Lower lobe of right lung (tissue), 2 donors: ENCODE measurements at regions not wholly inside any gene's neighbourhood (a gene's known extent, or its start where the extent isn't known, plus 50 kb on each side); places are given as distances from the start of the nearest gene placed in this dataset.
"Not testable (repeated sequence)": the region's sequence is repeated elsewhere in the genome, so short reads cannot be mapped to it uniquely, and the experiment has no call there.

Experiments
- ATAC-seq, 2 donors: fragments of 200-7000 bp; cut with Tn5 transposase; one replicate each; pipeline ENCODE4 v1.9.1; 2020 to 2022; ENCODE audit warnings: mild to moderate bottlenecking in 2 of 2, moderate library complexity in 2 of 2
- DNase-seq: peaks from one replicate; pipeline ENCODE4 v3.0.0-alpha.2; 2020
- H3K27ac ChIP-seq: fragments of 200-600 bp; one replicate; pipeline ENCODE4 v1.8.0; 2022
- H3K27me3 ChIP-seq: fragments of 200-600 bp; one replicate; pipeline ENCODE4 v1.8.0; 2022; ENCODE audit warnings: low read depth
- H3K36me3 ChIP-seq: fragments of 200-600 bp; one replicate; pipeline ENCODE4 v1.8.0; 2022; ENCODE audit warnings: mild to moderate bottlenecking
- H3K4me1 ChIP-seq: fragments of 200-600 bp; one replicate; pipeline ENCODE4 v1.8.0; 2022
- H3K4me3 ChIP-seq: fragments of 200-600 bp; one replicate; pipeline ENCODE4 v1.8.0; 2022; ENCODE audit warnings: mild to moderate bottlenecking
- H3K9me3 ChIP-seq: fragments of 200-600 bp; one replicate; pipeline ENCODE4 v1.8.0; 2022
- intact Hi-C: fragments of 100-400 bp; cut with DNase I; formaldehyde crosslinking; loops from one replicate; pipeline ENCODE4 v1.11.0; 2022
- TF ChIP-seq, protein P1 (sequence below): fragments of 200-600 bp; IDR thresholded peaks from one replicate; pipeline ENCODE4 v1.8.0; 2022; ENCODE audit warnings: antibody characterized with exemption, mild to moderate bottlenecking
- donor health status: DM: no; HTN: yes; CAD: no; lungs with severe emphysema.

DNA sequence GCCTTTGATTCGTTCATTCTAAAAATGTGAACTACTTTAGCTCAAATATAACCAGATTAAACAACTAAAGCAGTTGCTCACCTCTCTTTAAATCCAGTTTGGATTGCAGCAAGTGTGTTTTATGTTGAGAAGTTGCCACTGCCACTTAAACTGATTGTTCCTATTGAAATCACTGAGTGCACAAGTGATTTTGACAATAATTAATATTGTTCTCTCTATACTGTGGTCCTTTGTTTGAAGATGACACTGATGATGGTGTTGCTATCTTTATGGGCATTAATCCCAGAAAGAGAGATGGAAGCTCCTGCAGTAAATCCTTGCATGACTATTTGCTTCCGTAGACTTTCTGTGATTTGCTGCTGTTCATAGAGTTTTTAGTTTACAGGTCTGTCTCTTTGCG is 251.4 kb upstream of the ZEB2 start:
- no peak overlapping the region for H3K27ac ChIP-seq
- H3K9me3 ChIP-seq: no peaks in the 10 kb centered on the region
- no peaks in the 10 kb centered on the region for H3K4me1 ChIP-seq
- H3K4me3 ChIP-seq: no peak overlapping the region
- no peaks in the 10 kb centered on the region for H3K27me3 ChIP-seq
- ATAC-seq (no peak), DNase-seq (no peak)
- intact Hi-C loops: no loop called here
- no peaks in the 10 kb centered on the region for H3K36me3 ChIP-seq
- TF ChIP-seq, protein P1, sequence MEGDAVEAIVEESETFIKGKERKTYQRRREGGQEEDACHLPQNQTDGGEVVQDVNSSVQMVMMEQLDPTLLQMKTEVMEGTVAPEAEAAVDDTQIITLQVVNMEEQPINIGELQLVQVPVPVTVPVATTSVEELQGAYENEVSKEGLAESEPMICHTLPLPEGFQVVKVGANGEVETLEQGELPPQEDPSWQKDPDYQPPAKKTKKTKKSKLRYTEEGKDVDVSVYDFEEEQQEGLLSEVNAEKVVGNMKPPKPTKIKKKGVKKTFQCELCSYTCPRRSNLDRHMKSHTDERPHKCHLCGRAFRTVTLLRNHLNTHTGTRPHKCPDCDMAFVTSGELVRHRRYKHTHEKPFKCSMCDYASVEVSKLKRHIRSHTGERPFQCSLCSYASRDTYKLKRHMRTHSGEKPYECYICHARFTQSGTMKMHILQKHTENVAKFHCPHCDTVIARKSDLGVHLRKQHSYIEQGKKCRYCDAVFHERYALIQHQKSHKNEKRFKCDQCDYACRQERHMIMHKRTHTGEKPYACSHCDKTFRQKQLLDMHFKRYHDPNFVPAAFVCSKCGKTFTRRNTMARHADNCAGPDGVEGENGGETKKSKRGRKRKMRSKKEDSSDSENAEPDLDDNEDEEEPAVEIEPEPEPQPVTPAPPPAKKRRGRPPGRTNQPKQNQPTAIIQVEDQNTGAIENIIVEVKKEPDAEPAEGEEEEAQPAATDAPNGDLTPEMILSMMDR: no peak

DNA sequence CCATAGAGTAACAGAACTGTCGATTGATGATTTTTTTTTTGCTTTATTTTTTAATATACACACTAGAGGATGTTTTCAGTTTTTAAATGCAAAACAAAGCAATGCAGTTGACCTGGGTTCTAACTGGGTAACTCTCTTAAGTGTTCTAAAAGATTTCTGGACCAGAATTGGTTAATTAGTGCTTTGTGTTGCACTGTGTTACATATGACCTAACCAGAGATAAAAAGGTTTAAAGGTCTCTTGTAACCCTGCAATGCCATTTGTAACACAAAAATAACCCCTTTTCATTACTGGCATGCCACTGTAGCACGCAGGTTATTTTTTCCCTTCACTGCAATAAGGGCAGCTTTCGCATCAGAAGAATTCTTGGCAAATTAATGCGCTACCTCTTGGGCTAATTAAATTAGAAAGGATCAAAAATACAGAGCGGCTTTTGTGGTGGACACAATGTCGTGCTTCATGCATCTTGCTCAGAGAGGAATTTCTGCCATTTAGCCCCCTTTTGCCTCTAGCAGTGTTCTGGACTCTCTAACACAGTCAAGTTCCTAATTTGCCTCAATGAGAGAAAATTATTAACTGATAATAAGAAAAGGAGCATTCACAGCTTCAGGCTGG is 250.8 kb upstream of the ZEB2 start:
- DNase-seq (no peak), ATAC-seq (no peak)
- H3K27me3 ChIP-seq: no peaks in the 10 kb centered on the region
- no peaks in the 10 kb centered on the region for H3K36me3 ChIP-seq
- H3K4me3 ChIP-seq: no peak overlapping the region
- intact Hi-C loops: no loop called here
- H3K4me1 ChIP-seq: no peaks in the 10 kb centered on the region
- no peak overlapping the region for H3K27ac ChIP-seq
- TF ChIP-seq, protein P1: no peak
- H3K9me3 ChIP-seq: no peaks in the 10 kb centered on the region

- DNase-seq, H3K9me3 ChIP-seq, H3K36me3 ChIP-seq, intact Hi-C loops, ATAC-seq, H3K4me3 ChIP-seq, H3K27me3 ChIP-seq, H3K4me1 ChIP-seq, H3K27ac ChIP-seq: not testable (repeated sequence)
These were observed 241.0 kb upstream of the ZEB2 start for GRCh38 chr2:144760939-144761338.

DNA sequence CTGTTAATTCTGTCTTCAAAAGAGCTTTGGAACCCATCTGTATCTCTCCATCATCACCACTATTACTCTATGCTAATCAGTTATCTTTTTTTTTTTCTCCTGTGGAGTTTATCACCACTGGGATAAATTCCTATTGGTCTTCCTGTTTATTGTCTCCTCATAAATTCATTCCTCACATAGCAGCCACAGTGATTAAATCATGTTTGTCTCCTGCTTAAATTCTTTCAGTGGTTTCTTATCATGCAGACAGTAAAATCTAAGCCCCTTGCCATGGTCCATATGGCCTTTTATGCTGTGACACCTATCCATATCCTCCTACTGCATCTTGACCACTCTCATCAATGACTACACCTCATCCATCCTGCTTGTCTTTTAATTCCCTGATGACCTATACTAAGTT is 239.8 kb upstream of the ZEB2 start:
- no peak overlapping the region for H3K27ac ChIP-seq
- H3K36me3 ChIP-seq: no peaks in the 10 kb centered on the region
- no peak for DNase-seq
- intact Hi-C loops: no loop called here
- TF ChIP-seq, protein P1: no peak
- no peaks in the 10 kb centered on the region for H3K9me3 ChIP-seq
- H3K4me3 ChIP-seq: no peak overlapping the region
- no peaks in the 10 kb centered on the region for H3K4me1 ChIP-seq
- no peak for ATAC-seq
- no peaks in the 10 kb centered on the region for H3K27me3 ChIP-seq

GRCh38 chr2:144758196-144758595 is 238.3 kb upstream of the ZEB2 start:
- H3K36me3 ChIP-seq, H3K4me3 ChIP-seq, H3K27ac ChIP-seq, ATAC-seq, H3K27me3 ChIP-seq, H3K9me3 ChIP-seq, intact Hi-C loops, DNase-seq, H3K4me1 ChIP-seq: not testable (repeated sequence)

- H3K9me3 ChIP-seq: peaks cover 14% of the 10 kb centered on the region
- no peak for DNase-seq
- H3K4me1 ChIP-seq: no peaks in the 10 kb centered on the region
- H3K27me3 ChIP-seq: no peaks in the 10 kb centered on the region
- intact Hi-C loops: no loop called here
- no peak for ATAC-seq
- H3K4me3 ChIP-seq: no peak overlapping the region
- H3K36me3 ChIP-seq: no peaks in the 10 kb centered on the region
- no peak overlapping the region for H3K27ac ChIP-seq
- TF ChIP-seq, protein P1: no peak
These were observed 233.5 kb upstream of the ZEB2 start for GRCh38 chr2:144753416-144753815.
